Activated naive CD8-positive, alpha-beta T cell treated with anti-CD3 and anti-CD28 coated beads for 36 hours (primary cell): ENCODE measurements at regions not wholly inside any gene's neighbourhood (a gene's known extent, or its start where the extent isn't known, plus 50 kb on each side); places are given as distances from the start of the nearest gene placed in this dataset.
"Not testable (repeated sequence)": the region's sequence is repeated elsewhere in the genome, so short reads cannot be mapped to it uniquely, and the experiment has no call there.

Source experiments
- DNase-seq: peaks from one replicate; pipeline ENCODE4 v3.0.0; 2021
- H3K27ac Mint-ChIP-seq: one replicate; pipeline ENCODE4 v1.8.0; 2022; ENCODE audit warnings: mild to moderate bottlenecking, moderate library complexity, mixed read lengths
- H3K27me3 Mint-ChIP-seq: one replicate; pipeline ENCODE4 v1.8.0; 2022; ENCODE audit warnings: mild to moderate bottlenecking, mixed read lengths
- H3K36me3 Mint-ChIP-seq: one replicate; pipeline ENCODE4 v1.8.0; 2021; ENCODE audit warnings: mild to moderate bottlenecking, mixed read lengths
- H3K4me1 Mint-ChIP-seq: one replicate; pipeline ENCODE4 v1.8.0; 2021; ENCODE audit warnings: mixed read lengths
- H3K4me3 Mint-ChIP-seq: one replicate; pipeline ENCODE4 v1.8.0; 2022; ENCODE audit warnings: mild to moderate bottlenecking, moderate library complexity, mixed read lengths
- H3K9me3 Mint-ChIP-seq: one replicate; pipeline ENCODE4 v1.8.0; 2022; ENCODE audit warnings: mixed read lengths

GRCh38 chr2:123769001-123769400 is 256.1 kb upstream of the CNTNAP5 start:
- Mint-ChIP-seq H3K27me3 (no peaks in the 10 kb centered on the region), H3K4me1 (no peaks in the 10 kb centered on the region), H3K27ac (no peak overlapping the region), H3K9me3 (peaks cover 9% of the 10 kb centered on the region), H3K36me3 (no peaks in the 10 kb centered on the region), H3K4me3 (no peak overlapping the region)
- no peak for DNase-seq

- no peak overlapping the region for H3K27ac Mint-ChIP-seq
- DNase-seq: no peak
- H3K36me3 Mint-ChIP-seq: no peaks in the 10 kb centered on the region
- no peaks in the 10 kb centered on the region for H3K4me1 Mint-ChIP-seq
- no peak overlapping the region for H3K4me3 Mint-ChIP-seq
- H3K27me3 Mint-ChIP-seq: no peaks in the 10 kb centered on the region
- H3K9me3 Mint-ChIP-seq: peaks cover 5% of the 10 kb centered on the region
Measured at GRCh38 chr2:123770996-123771720, 253.9 kb upstream of the CNTNAP5 start.

GRCh38 chr2:123771928-123772632 is 253.0 kb upstream of the CNTNAP5 start:
- peaks cover 5% of the 10 kb centered on the region for H3K9me3 Mint-ChIP-seq
- H3K36me3 Mint-ChIP-seq: no peaks in the 10 kb centered on the region
- H3K4me3 Mint-ChIP-seq: no peak overlapping the region
- no peaks in the 10 kb centered on the region for H3K4me1 Mint-ChIP-seq
- no peak for DNase-seq
- H3K27ac Mint-ChIP-seq: no peak overlapping the region
- H3K27me3 Mint-ChIP-seq: no peaks in the 10 kb centered on the region

GRCh38 chr2:123777116-123777515 is 248.0 kb upstream of the CNTNAP5 start:
- Mint-ChIP-seq H3K27ac (no peak overlapping the region), H3K4me1 (no peaks in the 10 kb centered on the region), H3K9me3 (no peaks in the 10 kb centered on the region), H3K36me3 (no peaks in the 10 kb centered on the region), H3K27me3 (no peaks in the 10 kb centered on the region), H3K4me3 (no peak overlapping the region)
- DNase-seq: no peak

GRCh38 chr2:123783164-123783563 is 241.9 kb upstream of the CNTNAP5 start:
- Mint-ChIP-seq H3K27me3 (no peaks in the 10 kb centered on the region), H3K9me3 (peaks cover 6% of the 10 kb centered on the region), H3K4me3 (no peak overlapping the region), H3K27ac (no peak overlapping the region), H3K36me3 (no peaks in the 10 kb centered on the region), H3K4me1 (no peaks in the 10 kb centered on the region)
- no peak for DNase-seq

- no peaks in the 10 kb centered on the region for H3K27me3 Mint-ChIP-seq
- H3K27ac Mint-ChIP-seq: no peak overlapping the region
- H3K4me1 Mint-ChIP-seq: no peaks in the 10 kb centered on the region
- no peak for DNase-seq
- H3K4me3 Mint-ChIP-seq: no peak overlapping the region
- peaks cover 6% of the 10 kb centered on the region for H3K9me3 Mint-ChIP-seq
- H3K36me3 Mint-ChIP-seq: no peaks in the 10 kb centered on the region
Measured at GRCh38 chr2:123785332-123785731, 239.8 kb upstream of the CNTNAP5 start.

GRCh38 chr2:123791207-123791606 is 233.9 kb upstream of the CNTNAP5 start:
- Mint-ChIP-seq H3K36me3 (no peaks in the 10 kb centered on the region), H3K9me3 (peaks cover 5% of the 10 kb centered on the region), H3K27ac (no peak overlapping the region), H3K4me3 (no peak overlapping the region), H3K4me1 (no peaks in the 10 kb centered on the region), H3K27me3 (no peaks in the 10 kb centered on the region)
- no peak for DNase-seq

- Mint-ChIP-seq H3K4me1 (no peaks in the 10 kb centered on the region), H3K27ac (no peak overlapping the region), H3K27me3 (no peaks in the 10 kb centered on the region), H3K36me3 (no peaks in the 10 kb centered on the region), H3K9me3 (peaks cover 5% of the 10 kb centered on the region), H3K4me3 (no peak overlapping the region)
- no peak for DNase-seq
Measured at GRCh38 chr2:123791684-123792083, 233.4 kb upstream of the CNTNAP5 start.

GRCh38 chr2:123804126-123804525 is 221.0 kb upstream of the CNTNAP5 start:
- not testable (repeated sequence) for H3K36me3 Mint-ChIP-seq, H3K4me1 Mint-ChIP-seq, H3K27me3 Mint-ChIP-seq, DNase-seq, H3K27ac Mint-ChIP-seq, H3K4me3 Mint-ChIP-seq
- peaks cover 30% of the 10 kb centered on the region for H3K9me3 Mint-ChIP-seq

- DNase-seq, H3K27ac Mint-ChIP-seq, H3K36me3 Mint-ChIP-seq, H3K4me1 Mint-ChIP-seq, H3K27me3 Mint-ChIP-seq, H3K4me3 Mint-ChIP-seq: not testable (repeated sequence)
- peaks cover 41% of the 10 kb centered on the region for H3K9me3 Mint-ChIP-seq
Measured at GRCh38 chr2:123805746-123806145, 219.3 kb upstream of the CNTNAP5 start.

- H3K27ac Mint-ChIP-seq: no peak overlapping the region
- peaks cover 30% of the 10 kb centered on the region for H3K9me3 Mint-ChIP-seq
- no peak overlapping the region for H3K4me3 Mint-ChIP-seq
- no peaks in the 10 kb centered on the region for H3K36me3 Mint-ChIP-seq
- no peaks in the 10 kb centered on the region for H3K4me1 Mint-ChIP-seq
- H3K27me3 Mint-ChIP-seq: no peaks in the 10 kb centered on the region
- no peak for DNase-seq
Measured at GRCh38 chr2:123808243-123808642, 216.8 kb upstream of the CNTNAP5 start.

- no peak overlapping the region for H3K27ac Mint-ChIP-seq
- H3K4me1 Mint-ChIP-seq: no peaks in the 10 kb centered on the region
- no peak for DNase-seq
- H3K27me3 Mint-ChIP-seq: no peaks in the 10 kb centered on the region
- no peaks in the 10 kb centered on the region for H3K36me3 Mint-ChIP-seq
- peaks cover 21% of the 10 kb centered on the region for H3K9me3 Mint-ChIP-seq
- H3K4me3 Mint-ChIP-seq: no peak overlapping the region
Measured at GRCh38 chr2:123811846-123812245, 213.2 kb upstream of the CNTNAP5 start.

GRCh38 chr2:123816203-123816602 is 208.9 kb upstream of the CNTNAP5 start:
- H3K27me3 Mint-ChIP-seq: no peaks in the 10 kb centered on the region
- no peaks in the 10 kb centered on the region for H3K4me1 Mint-ChIP-seq
- H3K27ac Mint-ChIP-seq: no peak overlapping the region
- no peak for DNase-seq
- H3K9me3 Mint-ChIP-seq: peaks cover 1% of the 10 kb centered on the region
- no peaks in the 10 kb centered on the region for H3K36me3 Mint-ChIP-seq
- H3K4me3 Mint-ChIP-seq: no peak overlapping the region

- Mint-ChIP-seq H3K27ac (no peak overlapping the region), H3K27me3 (no peaks in the 10 kb centered on the region), H3K4me3 (no peak overlapping the region), H3K4me1 (no peaks in the 10 kb centered on the region), H3K9me3 (peaks cover 1% of the 10 kb centered on the region), H3K36me3 (no peaks in the 10 kb centered on the region)
- DNase-seq: no peak
Measured at GRCh38 chr2:123816928-123817327, 208.2 kb upstream of the CNTNAP5 start.

GRCh38 chr2:123826729-123827271 is 198.3 kb upstream of the CNTNAP5 start:
- no peaks in the 10 kb centered on the region for H3K27me3 Mint-ChIP-seq
- H3K4me3 Mint-ChIP-seq: no peak overlapping the region
- H3K9me3 Mint-ChIP-seq: peaks cover 6% of the 10 kb centered on the region
- DNase-seq: no peak
- H3K36me3 Mint-ChIP-seq: no peaks in the 10 kb centered on the region
- H3K4me1 Mint-ChIP-seq: no peaks in the 10 kb centered on the region
- H3K27ac Mint-ChIP-seq: no peak overlapping the region

GRCh38 chr2:123839326-123839725 is 185.8 kb upstream of the CNTNAP5 start:
- Mint-ChIP-seq H3K27me3 (no peaks in the 10 kb centered on the region), H3K9me3 (peaks cover 8% of the 10 kb centered on the region), H3K27ac (no peak overlapping the region), H3K4me3 (no peak overlapping the region), H3K36me3 (no peaks in the 10 kb centered on the region), H3K4me1 (no peaks in the 10 kb centered on the region)
- DNase-seq: no peak
